ENCODE measurements at regions not wholly inside any gene's neighbourhood (a gene's known extent, or its start where the extent isn't known, plus 50 kb on each side); places are given as distances from the start of the nearest gene placed in this dataset.

GRCh38 chr17:73929860-73930430 lies 273.5 kb upstream of the RPL38 start:
- no peak overlapping the region for H3K27ac Mint-ChIP-seq (ENCODE audit: unreplicated experiment)
- TF ChIP-seq CTCF (IDR thresholded peaks at IDR 0.05; ENCODE audit: partially characterized antibody, unreplicated experiment) = no peak
- H3K36me3 Mint-ChIP-seq (ENCODE audit: unreplicated experiment) = peaks cover 22% of the 10 kb centered on the region
- H3K4me1 Mint-ChIP-seq (ENCODE audit: low read depth, unreplicated experiment) = no peaks in the 10 kb centered on the region
- peaks cover 6% of the 10 kb centered on the region for H3K27me3 Mint-ChIP-seq (ENCODE audit: unreplicated experiment)
- no peak for DNase-seq
- no peak overlapping the region for H3K4me3 Mint-ChIP-seq (ENCODE audit: unreplicated experiment)
- H3K9me3 Mint-ChIP-seq (ENCODE audit: unreplicated experiment) = peaks cover 4% of the 10 kb centered on the region

- Mint-ChIP-seq H3K27ac (ENCODE audit: unreplicated experiment) (no peak overlapping the region), H3K4me1 (ENCODE audit: low read depth, unreplicated experiment) (no peaks in the 10 kb centered on the region), H3K27me3 (ENCODE audit: unreplicated experiment) (peaks cover 6% of the 10 kb centered on the region), H3K4me3 (ENCODE audit: unreplicated experiment) (no peak overlapping the region), H3K36me3 (ENCODE audit: unreplicated experiment) (peaks cover 11% of the 10 kb centered on the region), H3K9me3 (ENCODE audit: unreplicated experiment) (peaks cover 2% of the 10 kb centered on the region)
- TF ChIP-seq CTCF (IDR thresholded peaks at IDR 0.05; ENCODE audit: partially characterized antibody, unreplicated experiment) = no peak
- no peak for DNase-seq
These were observed 271.2 kb upstream of the RPL38 start for GRCh38 chr17:73932216-73932749.

GRCh38 chr17:73933164-73933766 lies 270.2 kb upstream of the RPL38 start:
- Mint-ChIP-seq H3K36me3 (ENCODE audit: unreplicated experiment) (peaks cover 3% of the 10 kb centered on the region), H3K4me3 (ENCODE audit: unreplicated experiment) (no peak overlapping the region), H3K27me3 (ENCODE audit: unreplicated experiment) (peaks cover 6% of the 10 kb centered on the region), H3K4me1 (ENCODE audit: low read depth, unreplicated experiment) (no peaks in the 10 kb centered on the region), H3K9me3 (ENCODE audit: unreplicated experiment) (peaks cover 2% of the 10 kb centered on the region), H3K27ac (ENCODE audit: unreplicated experiment) (no peak overlapping the region)
- TF ChIP-seq CTCF (IDR thresholded peaks at IDR 0.05; ENCODE audit: partially characterized antibody, unreplicated experiment) = no peak
- DNase-seq = no peak

- Mint-ChIP-seq H3K27ac (ENCODE audit: unreplicated experiment) (no peak overlapping the region), H3K27me3 (ENCODE audit: unreplicated experiment) (peaks cover 6% of the 10 kb centered on the region), H3K4me3 (ENCODE audit: unreplicated experiment) (no peak overlapping the region), H3K9me3 (ENCODE audit: unreplicated experiment) (peaks cover 2% of the 10 kb centered on the region), H3K4me1 (ENCODE audit: low read depth, unreplicated experiment) (no peaks in the 10 kb centered on the region), H3K36me3 (ENCODE audit: unreplicated experiment) (no peaks in the 10 kb centered on the region)
- no peak for DNase-seq
- TF ChIP-seq CTCF (IDR thresholded peaks at IDR 0.05; ENCODE audit: partially characterized antibody, unreplicated experiment) = no peak
These were observed 269.6 kb upstream of the RPL38 start for GRCh38 chr17:73933871-73934270.

- TF ChIP-seq CTCF (IDR thresholded peaks at IDR 0.05; ENCODE audit: partially characterized antibody, unreplicated experiment) = no peak
- Mint-ChIP-seq H3K27ac (ENCODE audit: unreplicated experiment) (no peak overlapping the region), H3K27me3 (ENCODE audit: unreplicated experiment) (peaks cover 10% of the 10 kb centered on the region), H3K4me3 (ENCODE audit: unreplicated experiment) (no peak overlapping the region), H3K4me1 (ENCODE audit: low read depth, unreplicated experiment) (no peaks in the 10 kb centered on the region), H3K9me3 (ENCODE audit: unreplicated experiment) (peaks cover 2% of the 10 kb centered on the region), H3K36me3 (ENCODE audit: unreplicated experiment) (no peaks in the 10 kb centered on the region)
- no peak for DNase-seq
These were observed 268.8 kb upstream of the RPL38 start for GRCh38 chr17:73934696-73935095.

Data from glutamatergic neuron (in vitro differentiated cells).